D341Med (cell line): ENCODE measurements at regions not wholly inside any gene's neighbourhood (a gene's known extent, or its start where the extent isn't known, plus 50 kb on each side); places are given as distances from the start of the nearest gene placed in this dataset.
A peak's percentile ranks its signal among the peaks of the same experiment; 100 is the strongest.
"Not testable (repeated sequence)": the region's sequence is repeated elsewhere in the genome, so short reads cannot be mapped to it uniquely, and the experiment has no call there.

ENCODE experiments used
- DNase-seq: peaks from one replicate; pipeline ENCODE4 v3.0.0; 2012; ENCODE audit warnings: low spot score

DNA sequence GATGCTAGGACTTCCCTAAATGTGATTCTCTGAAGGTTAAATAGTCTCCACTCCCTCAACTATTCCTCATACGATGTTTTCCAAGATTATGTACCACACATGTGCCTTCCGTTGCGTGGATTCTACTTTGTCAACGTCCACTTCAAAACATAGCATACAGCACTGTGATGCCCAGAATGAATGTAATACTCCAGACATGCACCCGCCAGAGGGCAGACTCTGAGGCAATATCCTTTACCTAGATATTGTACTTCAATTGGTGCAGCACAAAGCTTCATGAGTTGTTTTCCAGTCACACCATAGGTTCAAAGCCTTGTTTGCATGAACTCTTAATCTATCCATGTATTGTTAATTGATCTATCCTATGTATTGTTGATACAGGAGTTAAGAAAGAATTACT lies 201.0 kb upstream of the NABP1 start:
- no peak for DNase-seq

- DNase-seq = peak; percentile 39
These were observed 198.9 kb upstream of the NABP1 start for GRCh38 chr2:191478799-191479679.

GRCh38 chr2:191479680-191480023 lies 198.3 kb upstream of the NABP1 start:
- no peak for DNase-seq

DNA sequence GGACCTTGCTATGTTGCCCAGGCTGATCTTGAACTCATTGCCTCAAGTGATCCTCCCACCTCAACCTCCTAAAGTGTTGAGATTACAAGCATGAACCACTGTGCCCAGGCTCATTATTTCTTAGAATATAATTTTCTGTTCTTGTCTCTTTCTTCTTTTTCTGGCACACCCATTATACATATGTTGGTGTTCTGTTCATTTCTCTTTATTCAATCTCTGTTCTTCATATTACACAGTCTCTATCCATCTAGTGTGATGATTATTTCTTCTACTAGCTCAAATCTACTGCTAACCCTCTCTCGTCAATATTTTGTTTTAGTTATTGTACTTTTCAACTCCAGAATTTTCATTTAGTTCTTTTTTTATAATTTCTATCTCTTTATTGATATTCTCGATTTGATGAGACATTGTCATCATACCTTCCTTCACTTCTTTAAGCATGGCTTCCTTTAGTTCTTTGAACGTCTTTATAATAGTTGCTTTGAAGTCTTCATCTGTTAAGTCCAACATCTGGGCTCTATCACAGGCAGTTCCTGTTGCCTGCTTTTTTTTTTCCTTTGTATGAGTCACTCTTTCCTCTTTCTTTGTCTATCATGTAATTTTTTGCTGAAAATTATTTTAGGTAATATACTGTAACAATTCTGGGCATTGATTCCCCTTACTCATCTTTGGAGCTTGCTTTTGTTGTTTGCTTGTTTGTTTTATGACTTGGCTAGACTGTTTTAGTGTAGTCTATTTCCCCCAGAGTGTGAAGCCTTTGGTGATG lies 196.4 kb upstream of the NABP1 start:
- no peak for DNase-seq

GRCh38 chr2:191483117-191483516 lies 194.8 kb upstream of the NABP1 start:
- no peak for DNase-seq

- DNase-seq = no peak
These were observed 191.2 kb upstream of the NABP1 start for GRCh38 chr2:191486584-191487320.

GRCh38 chr2:191488135-191488534 lies 189.8 kb upstream of the NABP1 start:
- no peak for DNase-seq

- no peak for DNase-seq
These were observed 188.8 kb upstream of the NABP1 start for GRCh38 chr2:191489177-191489576.

DNA sequence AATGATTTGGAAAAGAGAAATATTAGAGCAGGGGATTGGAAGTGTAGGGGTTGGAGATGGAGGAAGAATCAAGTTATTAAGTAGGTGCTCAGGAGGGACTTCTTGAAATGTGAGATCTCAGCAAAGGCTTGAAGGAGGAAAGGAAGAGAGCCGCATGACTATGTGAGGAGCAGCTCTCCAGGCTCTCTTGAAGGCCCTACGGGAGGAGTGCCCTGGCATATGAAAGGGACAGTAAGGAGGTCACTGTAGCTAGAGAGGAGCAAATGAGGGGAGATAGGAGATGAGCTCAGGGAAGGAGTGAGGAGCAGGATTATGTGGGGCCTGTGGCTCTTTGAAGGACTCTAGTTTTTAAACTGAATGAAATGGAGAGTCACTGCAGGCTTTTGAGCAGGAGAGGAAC lies 181.1 kb upstream of the NABP1 start:
- DNase-seq = no peak

DNA sequence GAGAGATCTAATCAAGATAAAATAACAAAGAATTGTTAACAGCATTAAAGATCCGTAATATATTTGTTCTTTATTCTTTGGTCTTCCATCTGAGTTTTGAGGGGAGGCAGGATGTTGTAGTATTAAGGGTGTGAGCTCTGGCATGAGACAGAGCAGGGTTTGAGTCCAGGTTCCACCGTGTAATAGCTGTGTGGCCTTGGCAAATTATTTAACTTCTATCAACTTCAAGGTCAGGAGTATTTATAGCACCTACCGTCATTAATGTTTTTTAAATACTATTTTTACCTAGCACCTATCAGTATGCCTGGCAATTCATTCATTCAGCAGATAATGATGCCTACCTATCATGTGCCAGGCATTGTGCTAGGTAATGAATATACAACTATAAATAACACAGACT lies 180.1 kb upstream of the NABP1 start:
- no peak for DNase-seq

- no peak for DNase-seq
These were observed 178.9 kb upstream of the NABP1 start for GRCh38 chr2:191499050-191499449.

GRCh38 chr2:191499874-191500565 lies 177.9 kb upstream of the NABP1 start:
- no peak for DNase-seq

DNA sequence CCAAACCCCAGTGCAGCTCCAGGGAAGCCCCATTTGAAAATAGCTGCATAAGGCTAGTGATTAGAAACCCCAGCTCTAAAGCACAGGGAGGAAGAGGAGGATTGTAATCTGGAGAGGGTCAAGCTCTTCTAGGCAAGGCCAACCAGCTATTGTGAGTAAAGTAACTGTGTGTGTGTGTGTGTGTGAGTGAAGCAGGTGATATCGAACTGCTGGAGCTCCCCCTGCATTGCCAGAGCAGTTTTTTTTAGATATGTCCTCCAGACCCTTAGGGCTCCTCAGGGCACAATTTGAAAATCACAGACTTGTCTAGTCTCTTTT lies 177.4 kb upstream of the NABP1 start:
- DNase-seq = no peak

- DNase-seq = no peak
These were observed 176.9 kb upstream of the NABP1 start for GRCh38 chr2:191500884-191501560.

DNA sequence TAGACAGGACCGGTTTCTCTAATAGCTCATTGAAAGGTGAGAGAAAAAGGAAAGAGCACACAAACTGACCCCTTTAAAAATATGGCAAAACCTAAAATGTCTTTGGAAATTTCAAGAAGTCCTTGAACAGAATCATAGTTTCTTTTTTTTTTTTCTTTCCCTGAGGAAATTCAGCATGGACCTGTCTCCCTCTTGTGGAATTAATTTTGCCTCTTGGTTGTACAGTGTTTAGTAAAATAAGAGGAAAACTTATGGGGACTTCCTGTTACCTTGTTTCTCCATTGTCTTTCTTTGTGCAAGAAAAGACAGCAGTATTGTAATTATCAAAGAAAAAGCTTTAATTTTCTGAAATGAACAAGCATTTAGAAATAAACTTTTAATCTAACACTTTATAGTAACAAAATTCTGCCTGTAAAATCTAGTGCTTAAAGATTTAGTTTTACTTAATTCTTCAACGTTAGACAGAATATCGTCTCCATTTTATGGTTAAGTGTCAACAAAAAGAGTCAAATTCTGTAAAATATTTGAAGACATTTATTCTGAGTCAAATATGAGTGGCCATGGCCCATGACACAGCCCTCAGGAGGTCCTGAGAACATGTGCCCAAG lies 176.3 kb upstream of the NABP1 start:
- DNase-seq = no peak

DNA sequence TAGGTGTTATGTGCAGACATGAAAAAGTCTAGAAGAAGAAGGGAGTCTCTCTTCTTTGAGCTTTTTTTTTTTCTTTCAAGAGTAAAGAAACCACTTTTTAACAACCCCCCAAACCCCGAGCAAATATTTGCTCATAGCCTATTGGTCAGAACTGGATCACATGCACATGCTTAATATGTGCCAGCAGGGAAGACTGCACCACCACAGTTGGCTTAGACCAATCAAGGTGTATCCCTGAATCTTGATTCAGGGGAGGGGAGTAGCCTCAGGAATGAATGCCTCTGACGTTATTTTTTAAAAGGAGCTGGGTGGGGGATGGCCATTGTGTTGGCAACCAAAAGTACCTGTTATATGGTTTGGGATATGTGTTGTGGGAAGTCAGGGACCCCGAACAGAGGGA lies 171.4 kb upstream of the NABP1 start:
- no peak for DNase-seq

- not testable (repeated sequence) for DNase-seq
These were observed 170.6 kb upstream of the NABP1 start for GRCh38 chr2:191507252-191507853.

DNA sequence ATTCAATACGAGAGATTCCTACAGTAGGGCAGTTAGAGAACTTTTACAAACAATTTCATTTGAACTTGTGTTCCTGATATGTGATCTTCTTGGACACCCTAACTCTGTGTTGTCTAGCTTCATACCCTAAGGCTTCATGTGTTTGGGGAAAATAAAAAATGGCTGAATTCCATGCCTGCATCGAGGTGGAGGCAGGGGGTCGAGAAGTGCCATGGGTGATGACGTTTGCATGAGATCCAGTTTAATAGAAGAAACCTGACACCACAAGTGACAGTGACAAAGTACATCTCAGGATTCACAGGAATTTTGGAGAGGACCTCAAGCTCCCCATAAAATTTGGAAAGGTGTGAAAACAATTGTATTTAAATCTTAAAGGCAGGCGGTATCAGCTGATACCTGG lies 169.2 kb upstream of the NABP1 start:
- no peak for DNase-seq

GRCh38 chr2:191512216-191512835 lies 165.6 kb upstream of the NABP1 start:
- DNase-seq = no peak

DNA sequence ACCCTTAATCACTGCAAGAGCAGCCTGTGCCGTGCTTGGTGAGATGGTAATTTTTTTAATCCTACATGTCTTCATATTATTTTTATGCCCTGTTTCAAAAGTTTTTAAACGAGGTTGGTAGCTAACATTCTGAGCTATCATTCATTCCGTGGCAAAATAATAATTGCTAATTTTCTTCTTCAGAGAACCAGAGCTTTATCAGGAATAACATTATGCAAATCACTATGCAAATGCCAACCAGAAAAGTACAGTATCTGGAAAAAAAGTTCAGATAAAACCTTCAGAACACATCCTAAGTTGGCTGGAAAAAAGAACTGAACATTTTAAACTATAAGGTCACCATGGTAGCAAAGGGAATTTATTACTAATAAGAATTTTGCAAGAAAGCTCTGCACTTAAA lies 165.1 kb upstream of the NABP1 start:
- DNase-seq = no peak
